ENCODE measurements at regions not wholly inside any gene's neighbourhood (a gene's known extent, or its start where the extent isn't known, plus 50 kb on each side); places are given as distances from the start of the nearest gene placed in this dataset.

DNA sequence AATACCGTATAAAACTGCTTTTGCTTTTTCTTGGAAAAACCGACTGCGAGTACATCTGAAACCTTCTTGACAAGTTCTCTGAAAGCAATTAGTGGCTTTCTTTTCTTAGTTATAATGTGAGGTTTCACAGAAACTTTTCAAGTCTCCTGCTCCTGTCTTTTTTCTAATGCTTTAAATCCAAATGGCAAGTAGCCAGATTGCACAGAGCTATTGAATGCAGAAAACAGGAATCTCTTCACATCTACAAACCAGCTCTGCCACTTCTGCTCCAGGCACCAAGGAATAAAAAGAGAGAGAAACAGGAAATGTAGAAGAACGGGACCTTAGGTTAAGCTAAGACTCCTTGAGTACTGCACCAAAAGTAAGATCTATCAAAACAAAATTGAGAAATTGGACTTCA is 267.3 kb upstream of the TET2 start:
- TF ChIP-seq, protein P1, sequence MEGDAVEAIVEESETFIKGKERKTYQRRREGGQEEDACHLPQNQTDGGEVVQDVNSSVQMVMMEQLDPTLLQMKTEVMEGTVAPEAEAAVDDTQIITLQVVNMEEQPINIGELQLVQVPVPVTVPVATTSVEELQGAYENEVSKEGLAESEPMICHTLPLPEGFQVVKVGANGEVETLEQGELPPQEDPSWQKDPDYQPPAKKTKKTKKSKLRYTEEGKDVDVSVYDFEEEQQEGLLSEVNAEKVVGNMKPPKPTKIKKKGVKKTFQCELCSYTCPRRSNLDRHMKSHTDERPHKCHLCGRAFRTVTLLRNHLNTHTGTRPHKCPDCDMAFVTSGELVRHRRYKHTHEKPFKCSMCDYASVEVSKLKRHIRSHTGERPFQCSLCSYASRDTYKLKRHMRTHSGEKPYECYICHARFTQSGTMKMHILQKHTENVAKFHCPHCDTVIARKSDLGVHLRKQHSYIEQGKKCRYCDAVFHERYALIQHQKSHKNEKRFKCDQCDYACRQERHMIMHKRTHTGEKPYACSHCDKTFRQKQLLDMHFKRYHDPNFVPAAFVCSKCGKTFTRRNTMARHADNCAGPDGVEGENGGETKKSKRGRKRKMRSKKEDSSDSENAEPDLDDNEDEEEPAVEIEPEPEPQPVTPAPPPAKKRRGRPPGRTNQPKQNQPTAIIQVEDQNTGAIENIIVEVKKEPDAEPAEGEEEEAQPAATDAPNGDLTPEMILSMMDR (IDR thresholded peaks at IDR 0.05): no peak
- TF ChIP-seq POLR2A (IDR thresholded peaks at IDR 0.05; ENCODE audit: low read depth) (no peak), POLR2AphosphoS5 (IDR thresholded peaks at IDR 0.05) (no peak)

Data from esophagus muscularis mucosa (tissue), 3 donors.